ENCODE measurements at regions not wholly inside any gene's neighbourhood (a gene's known extent, or its start where the extent isn't known, plus 50 kb on each side); places are given as distances from the start of the nearest gene placed in this dataset.

- TF ChIP-seq CTCF (IDR thresholded peaks at IDR 0.05 in 4 of 5, conservative IDR thresholded peaks at IDR 0.05 in 1 of 5) (no peak), POLR2A (IDR thresholded peaks at IDR 0.05) (no peak)
- no peak for ATAC-seq
Observed at GRCh38 chr6:71034563-71035345, 77.9 kb upstream of the B3GAT2 start.

DNA sequence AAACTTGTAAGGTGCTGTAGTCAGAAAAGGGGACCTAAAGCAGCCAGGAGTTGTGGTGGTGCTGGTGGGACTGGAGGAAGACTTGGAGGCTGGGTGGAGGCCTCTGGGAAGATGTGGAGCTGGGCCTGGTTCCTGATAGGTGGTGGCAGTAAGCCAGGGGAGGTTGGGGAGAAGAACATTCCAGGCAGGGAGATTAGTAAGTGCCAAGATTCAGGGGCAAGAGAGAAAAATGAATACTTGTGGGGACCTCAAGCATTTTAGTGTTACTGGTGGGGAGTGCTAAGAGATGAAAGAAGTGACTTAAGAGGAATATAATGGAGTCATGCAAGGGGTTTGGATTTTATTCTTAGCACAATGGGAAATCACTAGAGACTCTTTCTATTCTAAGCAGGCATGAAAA is 79.0 kb upstream of the B3GAT2 start:
- Histone ChIP-seq H3K4me1 (no peaks in the 10 kb centered on the region), H3K36me3 (no peaks in the 10 kb centered on the region), H3K27ac (no peak overlapping the region), H3K9me3 (no peaks in the 10 kb centered on the region), H3K4me3 (no peak overlapping the region), H3K27me3 (no peaks in the 10 kb centered on the region)
- ATAC-seq (no peak), DNase-seq (no peak)
- in situ Hi-C loops (cut with MboI; ENCODE audit: low sequenced_read_pairs in 4 of 4), result no loop called here
- TF ChIP-seq CTCF (IDR thresholded peaks at IDR 0.05 in 4 of 5, conservative IDR thresholded peaks at IDR 0.05 in 1 of 5), result no peak
- TF ChIP-seq POLR2A (IDR thresholded peaks at IDR 0.05), result no peak
- intact Hi-C loops (cut with DNase I; ENCODE audit: low total_unique reads), result no loop called here

More at GRCh38 chr6:71034563-71035345, 77.9 kb upstream of the B3GAT2 start:
- H3K27me3 ChIP-seq, result no peaks in the 10 kb centered on the region
- no peak overlapping the region for H3K27ac ChIP-seq
- no peak overlapping the region for H3K4me3 ChIP-seq
- H3K4me1 ChIP-seq, result no peaks in the 10 kb centered on the region
- no peaks in the 10 kb centered on the region for H3K9me3 ChIP-seq
- no peaks in the 10 kb centered on the region for H3K36me3 ChIP-seq
- in situ Hi-C loops (cut with MboI; ENCODE audit: low sequenced_read_pairs in 4 of 4) (no loop called here), intact Hi-C loops (cut with DNase I; ENCODE audit: low total_unique reads) (no loop called here)
- no peak for DNase-seq

DNA sequence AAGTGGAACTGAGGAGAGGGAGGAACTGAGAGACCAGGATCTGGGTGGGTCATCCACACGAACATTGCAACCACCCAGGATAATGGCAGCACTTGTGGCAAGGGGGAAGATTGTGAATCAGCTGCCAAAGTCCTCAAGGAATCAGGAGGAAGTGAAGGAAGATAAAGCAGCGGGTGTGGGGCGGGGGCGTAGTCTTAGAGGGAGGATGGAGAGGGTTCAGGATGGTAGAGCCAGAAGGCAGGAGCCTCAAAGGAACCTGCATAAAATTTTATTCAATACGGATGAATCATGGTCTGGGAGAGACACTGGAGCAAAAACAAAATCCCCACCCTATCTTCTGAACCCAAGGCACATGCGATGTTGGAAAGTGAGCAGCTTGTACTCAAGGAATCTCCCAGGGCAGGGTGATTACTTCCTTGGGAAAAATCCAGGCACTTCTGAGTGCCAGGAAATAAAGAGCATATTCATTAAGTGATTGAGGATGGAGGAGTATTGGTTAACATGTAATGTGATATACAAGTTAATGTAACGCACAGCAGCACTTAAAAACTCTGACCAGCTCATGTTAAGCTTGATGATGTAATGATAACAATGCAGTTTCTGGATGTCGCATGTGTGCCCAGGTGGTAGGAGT is 82.0 kb upstream of the B3GAT2 start:
- intact Hi-C loops (cut with DNase I; ENCODE audit: low total_unique reads), result no loop called here
- H3K4me1 ChIP-seq, result no peaks in the 10 kb centered on the region
- in situ Hi-C loops (cut with MboI; ENCODE audit: low sequenced_read_pairs in 4 of 4), result no loop called here
- no peak for ATAC-seq
- DNase-seq, result no peak
- no peaks in the 10 kb centered on the region for H3K9me3 ChIP-seq
- H3K27me3 ChIP-seq, result no peaks in the 10 kb centered on the region
- TF ChIP-seq POLR2A (IDR thresholded peaks at IDR 0.05), result no peak
- no peak for TF ChIP-seq CTCF (IDR thresholded peaks at IDR 0.05 in 4 of 5, conservative IDR thresholded peaks at IDR 0.05 in 1 of 5)
- no peaks in the 10 kb centered on the region for H3K36me3 ChIP-seq
- H3K4me3 ChIP-seq, result no peak overlapping the region
- H3K27ac ChIP-seq, result no peak overlapping the region

DNA sequence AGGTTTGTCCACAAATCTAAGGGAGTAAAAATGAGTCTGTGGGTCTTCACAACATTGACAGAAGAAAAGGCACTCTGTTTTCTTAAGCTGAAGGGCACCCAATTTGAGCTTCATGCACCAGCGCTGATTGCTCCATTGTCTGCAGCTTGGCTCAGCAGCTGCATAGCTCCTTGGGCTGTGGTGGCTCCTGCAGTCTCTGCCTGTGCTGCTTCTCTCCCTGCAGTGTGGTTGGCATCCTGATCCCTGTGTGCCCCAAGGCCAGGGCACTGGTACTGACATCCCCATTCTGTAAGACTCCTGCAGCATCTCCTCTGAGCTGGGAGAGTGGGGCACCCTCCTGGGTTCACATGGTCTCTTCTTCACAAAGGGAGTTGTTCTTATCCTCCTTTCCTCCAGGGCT is 83.2 kb upstream of the B3GAT2 start:
- Histone ChIP-seq H3K27ac (no peak overlapping the region), H3K36me3 (no peaks in the 10 kb centered on the region), H3K4me3 (no peak overlapping the region), H3K4me1 (no peaks in the 10 kb centered on the region), H3K27me3 (no peaks in the 10 kb centered on the region), H3K9me3 (no peaks in the 10 kb centered on the region)
- no peak for DNase-seq
- intact Hi-C loops (cut with DNase I; ENCODE audit: low total_unique reads) (no loop called here), in situ Hi-C loops (cut with MboI; ENCODE audit: low sequenced_read_pairs in 4 of 4) (no loop called here)
- no peak for ATAC-seq
- TF ChIP-seq POLR2A (IDR thresholded peaks at IDR 0.05) (no peak), CTCF (IDR thresholded peaks at IDR 0.05 in 4 of 5, conservative IDR thresholded peaks at IDR 0.05 in 1 of 5) (no peak)
